GM19455 (cell line): ENCODE measurements at regions not wholly inside any gene's neighbourhood (a gene's known extent, or its start where the extent isn't known, plus 50 kb on each side); places are given as distances from the start of the nearest gene placed in this dataset.
"Not testable (repeated sequence)": the region's sequence is repeated elsewhere in the genome, so short reads cannot be mapped to it uniquely, and the experiment has no call there.

Experiments used
- ATAC-seq: cut with Tn5 transposase; IDR thresholded peaks from one replicate; pipeline ENCODE4 v1.9.1; 2021; ENCODE audit not compliant: unreplicated experiment

GRCh38 chr18:3328532-3328931 is 66.6 kb downstream of the MYL12B start:
- no peak for ATAC-seq

- ATAC-seq = no peak
Measured at GRCh38 chr18:3329471-3329870, 67.5 kb downstream of the MYL12B start.

GRCh38 chr18:3329872-3330271 is 67.9 kb downstream of the MYL12B start:
- no peak for ATAC-seq

- no peak for ATAC-seq
Measured at GRCh38 chr18:3330622-3331021, 68.7 kb downstream of the MYL12B start.

- ATAC-seq = no peak
Measured at GRCh38 chr18:3332376-3332775, 70.4 kb downstream of the MYL12B start.

GRCh38 chr18:3333056-3333720 is 71.3 kb downstream of the MYL12B start:
- no peak for ATAC-seq

- ATAC-seq = no peak
Measured at GRCh38 chr18:3333721-3334386, 71.9 kb downstream of the MYL12B start.

GRCh38 chr18:3340015-3340681 is 78.2 kb downstream of the MYL12B start:
- ATAC-seq = no peak

GRCh38 chr18:3340682-3341097 is 78.8 kb downstream of the MYL12B start:
- ATAC-seq = no peak

GRCh38 chr18:3342628-3343027 is 80.7 kb downstream of the MYL12B start:
- no peak for ATAC-seq

GRCh38 chr18:3345452-3345851 is 83.5 kb downstream of the MYL12B start:
- ATAC-seq = no peak

GRCh38 chr18:3345885-3346284 is 84.0 kb downstream of the MYL12B start:
- no peak for ATAC-seq

- no peak for ATAC-seq
Measured at GRCh38 chr18:3346487-3346886, 84.6 kb downstream of the MYL12B start.

GRCh38 chr18:3347286-3347803 is 85.4 kb downstream of the MYL12B start:
- ATAC-seq = no peak

- no peak for ATAC-seq
Measured at GRCh38 chr18:3348176-3348575, 86.2 kb downstream of the MYL12B start.

- not testable (repeated sequence) for ATAC-seq
Measured at GRCh38 chr18:3349046-3349841, 87.3 kb downstream of the MYL12B start.

- no peak for ATAC-seq
Measured at GRCh38 chr18:3350021-3350420, 88.1 kb downstream of the MYL12B start.

GRCh38 chr18:3350566-3351527 is 88.9 kb downstream of the MYL12B start:
- no peak for ATAC-seq

- ATAC-seq = no peak
Measured at GRCh38 chr18:3354506-3354905, 92.6 kb downstream of the MYL12B start.

- ATAC-seq = no peak
Measured at GRCh38 chr18:3356614-3357013, 93.4 kb upstream of the TGIF1 start.
